ENCODE measurements at regions not wholly inside any gene's neighbourhood (a gene's known extent, or its start where the extent isn't known, plus 50 kb on each side); places are given as distances from the start of the nearest gene placed in this dataset.

DNA sequence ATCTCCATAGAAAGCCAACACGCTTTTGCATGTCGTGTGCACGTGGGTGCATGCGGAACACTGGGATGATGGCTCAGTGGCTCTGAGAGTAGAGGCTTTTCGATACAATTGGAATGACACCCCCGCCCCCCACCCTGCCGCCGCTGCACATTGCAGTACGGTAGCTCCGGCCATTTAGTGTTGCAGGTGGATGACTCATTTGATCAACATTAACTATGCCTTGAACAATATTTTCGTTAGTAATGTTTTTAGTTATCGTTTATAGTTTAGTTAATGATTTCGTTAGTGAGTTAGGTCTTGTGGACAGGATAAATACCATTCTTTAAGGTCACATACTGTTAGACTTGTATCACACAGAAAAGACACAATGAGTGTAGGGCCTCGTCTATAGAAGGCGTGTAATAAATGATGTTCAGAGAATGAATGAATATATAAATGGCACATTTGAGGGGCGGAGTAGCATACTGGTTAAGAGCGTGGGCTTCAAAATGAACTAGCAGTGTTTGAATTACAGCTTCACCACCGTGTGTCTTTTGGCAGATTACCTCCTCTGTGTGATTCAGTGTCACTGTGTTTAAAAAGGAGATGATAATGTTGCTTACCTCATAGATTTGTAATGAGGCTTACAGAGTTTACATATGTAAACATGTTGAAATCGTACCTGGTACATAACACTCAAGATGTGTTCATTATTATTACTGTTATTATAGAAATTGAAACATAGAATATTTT is 67.2 kb upstream of the TENM3 start:
- no peak for DNase-seq (ENCODE audit: low read depth)

DNA sequence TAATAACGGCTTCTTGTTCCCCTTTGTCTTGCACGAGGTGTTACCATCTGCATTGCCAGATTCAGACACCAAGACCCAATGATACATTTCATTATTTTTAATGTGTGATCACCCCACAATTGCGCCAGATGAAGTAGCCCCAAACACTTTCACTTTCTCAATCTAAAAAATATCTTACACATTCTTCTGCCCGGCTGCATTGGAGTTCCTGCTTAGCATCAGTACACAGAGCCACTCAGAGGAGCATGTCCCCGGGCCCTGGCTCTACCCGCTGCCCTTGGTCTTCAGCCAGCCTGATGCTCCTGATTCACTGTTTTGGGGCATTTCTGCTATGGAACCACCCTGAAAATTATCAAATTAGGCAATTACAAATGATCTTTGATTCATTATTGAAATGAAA is 66.0 kb upstream of the TENM3 start:
- DNase-seq (ENCODE audit: low read depth): peak; percentile 59

DNA sequence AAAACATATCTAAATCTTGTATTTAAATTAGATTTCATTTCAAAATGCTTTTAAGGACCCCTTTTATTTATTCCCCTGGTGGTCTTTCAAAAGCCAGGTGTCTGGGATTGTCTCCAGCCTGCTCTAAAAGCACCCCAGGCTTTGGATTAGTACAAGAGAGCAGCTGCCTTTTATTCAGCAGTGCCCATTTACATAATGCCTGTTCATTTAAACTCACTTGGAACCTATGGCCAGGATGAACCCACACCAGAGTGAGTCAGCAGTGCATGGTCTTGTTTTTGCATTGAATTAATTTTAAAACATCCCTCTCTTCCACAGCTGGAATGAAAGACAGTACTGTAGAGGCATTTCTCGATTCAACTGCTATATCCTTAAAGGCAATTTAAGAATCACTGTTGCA is 64.1 kb upstream of the TENM3 start:
- peak; percentile 73 for DNase-seq (ENCODE audit: low read depth)

DNA sequence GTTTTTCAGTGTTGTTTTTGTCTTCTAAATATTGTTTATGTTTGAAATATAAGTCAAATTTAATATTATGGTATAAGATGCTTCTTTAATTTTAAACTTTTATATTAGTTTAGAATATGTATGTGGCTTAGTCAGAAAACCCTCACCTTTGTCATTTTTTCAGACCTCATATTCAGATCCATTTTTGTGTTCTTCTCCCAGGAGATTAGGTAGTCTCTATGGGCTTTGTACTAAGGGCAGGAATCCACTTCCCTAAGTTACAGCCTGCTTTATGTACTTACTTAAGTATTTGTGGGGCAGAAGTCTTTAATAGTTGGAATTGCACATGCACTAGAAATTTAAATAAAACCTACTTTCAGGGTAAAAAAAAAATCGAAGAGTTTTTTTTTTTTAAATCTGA is 63.5 kb upstream of the TENM3 start:
- no peak for DNase-seq (ENCODE audit: low read depth)

DNA sequence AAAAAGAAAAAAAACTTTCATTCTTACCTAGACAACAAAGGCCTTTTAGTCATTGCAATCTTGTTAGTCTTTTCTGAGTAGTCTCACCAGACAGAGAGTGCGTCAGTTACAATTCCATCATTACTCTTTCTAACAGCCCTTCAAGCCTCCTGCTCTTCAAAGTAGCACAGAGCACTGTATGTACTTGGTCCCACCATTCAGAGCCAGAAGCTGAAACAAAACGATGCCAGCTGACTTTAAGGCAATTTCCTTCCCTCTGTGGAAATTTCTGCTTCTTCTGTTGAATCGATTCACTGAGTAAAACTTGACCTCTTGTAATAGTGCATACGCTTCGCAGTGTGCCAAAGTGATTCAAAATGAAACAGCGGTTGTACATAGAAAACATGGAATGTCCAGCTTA is 57.7 kb upstream of the TENM3 start:
- peak; percentile 51 for DNase-seq (ENCODE audit: low read depth)

DNA sequence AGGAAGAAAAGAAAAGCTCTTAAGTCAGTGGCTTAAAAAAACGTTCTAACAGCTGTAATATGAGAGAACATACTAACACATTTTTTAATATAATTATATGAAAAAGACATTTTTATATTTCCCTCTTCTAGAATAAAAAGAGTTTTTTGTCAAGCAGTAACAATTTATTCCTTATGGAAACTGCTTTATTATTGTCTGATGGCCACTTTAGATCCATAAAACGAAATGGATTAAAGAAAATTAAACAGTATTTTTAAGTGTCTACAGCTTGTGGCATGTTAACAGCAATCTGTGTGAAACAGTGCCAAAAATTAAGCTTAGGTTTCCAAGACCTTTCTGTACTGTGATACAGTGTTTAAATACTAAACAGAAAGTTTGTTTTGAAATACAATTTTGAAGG is 55.5 kb upstream of the TENM3 start:
- DNase-seq (ENCODE audit: low read depth): no peak

DNA sequence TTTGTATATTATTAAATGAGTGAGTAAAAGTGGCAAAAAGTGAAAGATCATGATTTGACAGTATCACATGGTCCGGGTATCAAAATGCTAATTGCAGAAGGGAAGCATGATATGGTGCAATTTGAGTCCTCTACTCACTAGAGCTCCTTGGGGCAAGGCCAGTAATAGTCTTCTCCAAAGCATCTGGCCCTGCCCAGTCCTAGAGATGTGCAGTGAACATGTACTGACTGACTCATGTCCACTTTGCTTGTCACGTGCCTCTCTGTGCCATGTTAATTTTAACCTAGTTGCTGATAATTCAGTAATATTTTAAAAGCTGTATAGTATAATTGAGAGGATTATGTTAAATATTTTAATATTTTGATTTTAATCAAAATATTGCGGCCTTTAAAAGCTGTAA is 54.6 kb upstream of the TENM3 start:
- peak; percentile 80 for DNase-seq (ENCODE audit: low read depth)

DNA sequence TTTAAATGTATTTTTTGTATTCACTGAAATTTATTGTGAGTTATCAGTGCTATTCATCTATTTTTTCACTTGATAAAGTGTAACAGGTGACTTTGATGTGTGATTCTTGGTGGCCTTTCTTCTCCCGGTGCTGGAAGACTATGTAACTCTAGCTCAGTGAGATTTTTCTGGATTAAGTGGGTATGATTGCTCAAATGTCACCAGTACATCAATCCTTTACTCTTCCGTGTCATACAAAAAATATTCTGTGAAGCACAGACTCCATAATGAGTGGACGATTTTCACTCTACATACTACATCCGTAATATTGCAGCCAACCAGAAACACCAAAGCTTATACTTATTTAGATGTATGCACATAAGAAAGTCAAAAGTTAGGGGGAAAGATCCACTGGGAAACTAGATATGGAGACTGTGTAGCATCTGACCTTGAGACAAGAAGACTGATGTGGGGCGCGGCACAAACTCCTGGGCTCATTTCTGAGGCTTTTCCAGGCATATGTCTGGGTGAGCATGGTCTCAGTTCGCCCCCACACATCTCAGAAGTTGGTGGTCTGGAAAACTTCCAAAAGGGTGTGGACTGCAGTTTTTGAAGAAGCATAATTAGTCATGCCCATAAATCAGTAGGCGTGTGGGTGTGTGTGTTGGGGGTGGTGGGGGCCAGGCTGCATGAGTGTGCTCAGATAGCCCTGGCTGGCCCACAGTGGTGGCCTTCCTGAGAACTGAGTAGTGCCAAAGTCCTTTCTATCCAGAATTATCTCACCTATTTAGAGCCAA is 53.9 kb upstream of the TENM3 start:
- DNase-seq (ENCODE audit: low read depth): peak; percentile 97

DNA sequence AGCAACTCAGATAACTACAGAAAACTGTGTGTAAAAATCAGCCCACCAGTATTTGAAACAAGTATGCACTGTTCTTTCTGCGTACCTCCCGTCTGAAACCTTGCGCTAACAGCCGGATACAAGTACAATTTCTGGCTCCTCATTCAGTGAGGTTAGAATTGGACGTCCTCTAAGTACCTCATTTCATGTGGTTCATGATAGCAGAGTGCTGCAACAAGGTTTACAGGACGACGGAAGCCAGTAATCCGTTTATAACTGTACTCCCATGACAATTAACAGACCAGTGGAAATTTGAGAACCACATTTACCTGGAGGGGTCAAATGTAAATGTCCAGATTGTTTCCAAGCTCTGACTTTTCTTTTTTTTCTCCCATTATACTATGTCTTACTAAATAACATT is 52.9 kb upstream of the TENM3 start:
- DNase-seq (ENCODE audit: low read depth): no peak

DNA sequence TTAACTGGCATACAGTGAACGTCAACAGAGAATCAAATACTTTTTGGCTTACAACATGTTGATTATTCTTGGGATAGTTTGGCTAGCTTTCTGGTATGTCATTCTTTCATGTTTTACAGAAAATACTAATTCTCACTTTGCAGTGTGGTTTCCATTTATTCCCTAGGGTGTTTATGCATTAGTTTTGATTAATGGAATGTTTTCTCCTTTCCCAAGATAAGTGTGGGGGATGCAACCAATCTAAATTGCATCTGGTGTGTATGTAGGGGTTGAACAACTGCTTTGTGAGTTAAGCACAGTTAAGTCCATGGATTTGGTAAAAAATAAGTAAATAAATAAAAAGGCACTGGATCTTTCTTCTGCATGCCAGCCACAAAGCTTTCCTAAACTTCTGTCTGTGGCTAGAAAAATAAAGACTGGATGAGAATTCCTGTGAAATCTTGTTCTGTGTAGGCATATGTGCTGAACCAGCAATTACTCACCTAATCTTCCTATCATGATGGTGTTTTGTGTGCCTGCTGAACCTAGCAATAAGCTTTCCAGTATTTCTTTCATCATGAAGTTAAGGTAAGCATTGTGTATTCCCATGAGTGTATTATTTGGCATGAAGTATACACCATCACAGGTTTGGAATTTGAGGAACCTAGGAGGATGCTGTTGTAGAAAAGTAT is 50.6 kb upstream of the TENM3 start:
- DNase-seq (ENCODE audit: low read depth): no peak

DNA sequence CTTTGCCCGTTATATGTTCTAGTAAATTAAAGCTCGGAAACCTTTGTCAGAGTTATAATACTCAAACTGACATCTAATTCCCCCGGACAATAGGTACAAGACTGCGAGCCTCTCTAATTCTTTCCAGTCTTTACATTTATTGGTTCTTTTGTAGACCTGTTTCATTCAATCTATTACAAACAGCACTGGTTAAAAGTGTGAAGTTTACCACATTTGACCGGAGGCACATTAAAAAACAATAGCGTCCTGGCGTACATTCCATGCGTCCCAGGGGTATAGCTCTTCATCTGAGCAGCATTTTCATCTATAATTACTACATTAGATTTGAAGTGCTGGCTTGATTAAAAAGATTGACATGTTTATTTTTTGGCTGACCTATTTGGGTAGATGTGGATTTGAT is 49.9 kb upstream of the TENM3 start:
- no peak for DNase-seq (ENCODE audit: low read depth)

All from RPMI7951 (cell line).